SK-MEL-5 (cell line): ENCODE measurements at regions not wholly inside any gene's neighbourhood (a gene's known extent, or its start where the extent isn't known, plus 50 kb on each side); places are given as distances from the start of the nearest gene placed in this dataset.
A peak's percentile ranks its signal among the peaks of the same experiment; 100 is the strongest.
"Not testable (repeated sequence)": the region's sequence is repeated elsewhere in the genome, so short reads cannot be mapped to it uniquely, and the experiment has no call there.

Source experiments
- DNase-seq: peaks from one replicate; pipeline ENCODE4 v3.0.0-alpha.2; 2016; ENCODE audit warnings: low read depth, low spot score
- in situ Hi-C: cut with HindIII; loops from 2 replicates; pipeline ENCODE4 v1.10.0; 2016; ENCODE audit warnings: low sequenced_read_pairs, high pct_unique_total_duplicates, low pct_unique_long_range_greater_than_20kb

- in situ Hi-C loops, result not testable (repeated sequence)
Observed at GRCh38 chr2:111373060-111373459, 252.3 kb downstream of the BCL2L11 start.

DNA sequence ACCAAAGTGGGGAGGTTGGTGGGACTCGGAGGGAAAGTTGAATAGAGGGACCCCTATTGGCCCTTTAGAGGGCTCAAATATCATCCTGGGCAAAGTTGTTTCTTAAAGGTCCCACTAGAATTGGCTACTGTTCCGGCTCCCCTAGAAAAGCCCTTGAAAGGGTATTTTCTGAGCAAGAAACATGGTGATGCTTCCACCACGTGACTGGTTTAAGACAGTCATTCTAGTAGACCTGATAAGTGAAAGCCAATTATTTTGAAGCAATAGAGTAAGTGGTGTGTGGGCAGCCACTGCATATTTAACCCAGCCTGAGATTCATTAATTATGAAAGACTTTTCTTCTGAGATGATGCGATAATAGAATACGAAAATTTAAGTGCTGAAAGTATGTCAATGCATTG lies 253.3 kb downstream of the BCL2L11 start:
- DNase-seq, in situ Hi-C loops: not testable (repeated sequence)

More at GRCh38 chr2:111373060-111373459, 252.3 kb downstream of the BCL2L11 start:
- DNase-seq, result not testable (repeated sequence)

GRCh38 chr2:111374734-111375133 lies 254.0 kb downstream of the BCL2L11 start:
- in situ Hi-C loops, DNase-seq: not testable (repeated sequence)

GRCh38 chr2:111375320-111375883 lies 254.7 kb downstream of the BCL2L11 start:
- in situ Hi-C loops, DNase-seq: not testable (repeated sequence)

DNA sequence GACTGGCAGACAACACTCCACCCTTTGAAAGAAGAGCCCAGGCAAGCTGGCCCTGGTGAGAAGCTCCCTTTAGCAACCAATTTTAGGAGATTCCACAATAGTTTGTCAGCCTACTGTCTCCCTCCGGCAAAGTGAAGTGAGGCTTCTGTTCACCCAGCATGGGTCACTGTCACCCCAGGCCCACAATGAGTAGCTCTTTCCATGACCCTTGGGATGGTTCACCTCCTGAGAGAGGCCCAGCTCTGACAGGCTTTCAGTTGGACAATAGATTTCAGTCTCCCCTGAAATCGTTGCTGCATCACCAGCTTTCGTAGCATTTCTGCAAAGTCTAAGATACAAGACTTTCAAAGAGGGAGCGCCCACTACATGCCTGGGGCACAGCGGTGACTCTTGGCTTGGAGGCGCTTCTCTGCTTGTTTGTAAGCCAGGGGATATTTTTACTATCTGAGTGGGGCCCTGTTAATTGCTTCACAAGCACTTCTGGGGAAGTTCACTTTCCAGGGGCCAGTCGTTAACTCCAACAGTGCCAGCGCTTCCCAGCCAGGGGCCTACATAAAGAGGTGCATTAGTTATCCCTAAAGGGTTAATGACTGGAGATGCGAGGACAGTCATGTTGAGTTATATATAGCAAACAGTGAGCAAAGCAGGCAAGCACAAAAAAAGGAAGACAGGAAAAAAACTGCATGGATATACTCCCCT lies 255.7 kb downstream of the BCL2L11 start:
- DNase-seq, in situ Hi-C loops: not testable (repeated sequence)

- in situ Hi-C loops, result not testable (repeated sequence)
Observed at GRCh38 chr2:111376971-111377352, 256.2 kb downstream of the BCL2L11 start.

DNA sequence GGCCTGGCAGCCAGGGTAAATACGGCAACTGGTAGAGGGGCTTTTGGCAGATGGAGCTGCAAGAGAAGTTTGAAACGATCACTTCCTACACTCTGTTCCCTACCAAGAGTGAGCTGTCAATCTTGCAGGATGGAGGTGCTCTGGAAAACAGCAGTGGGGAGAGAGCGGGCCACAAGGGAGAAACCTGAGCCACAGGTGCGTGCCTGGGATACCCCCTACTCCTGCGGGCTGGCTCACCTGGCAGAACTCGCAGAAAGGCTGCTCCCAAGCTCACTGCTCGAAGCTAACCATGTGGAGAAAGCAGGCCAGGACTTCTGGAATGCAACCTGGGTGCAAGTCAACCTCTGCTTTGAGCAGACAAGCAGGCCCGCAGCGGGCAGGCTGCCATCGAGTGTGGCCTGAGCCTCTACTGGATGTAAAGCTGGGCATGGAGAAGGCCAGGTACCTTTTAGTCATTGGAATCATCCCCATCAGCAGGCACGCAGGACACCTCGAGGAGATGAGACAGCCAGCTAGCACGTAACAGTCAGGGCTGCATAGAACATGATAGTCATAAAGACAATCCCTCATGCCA lies 256.8 kb downstream of the BCL2L11 start:
- DNase-seq, in situ Hi-C loops: not testable (repeated sequence)

More at GRCh38 chr2:111376971-111377352, 256.2 kb downstream of the BCL2L11 start:
- DNase-seq, result peak; percentile 71

DNA sequence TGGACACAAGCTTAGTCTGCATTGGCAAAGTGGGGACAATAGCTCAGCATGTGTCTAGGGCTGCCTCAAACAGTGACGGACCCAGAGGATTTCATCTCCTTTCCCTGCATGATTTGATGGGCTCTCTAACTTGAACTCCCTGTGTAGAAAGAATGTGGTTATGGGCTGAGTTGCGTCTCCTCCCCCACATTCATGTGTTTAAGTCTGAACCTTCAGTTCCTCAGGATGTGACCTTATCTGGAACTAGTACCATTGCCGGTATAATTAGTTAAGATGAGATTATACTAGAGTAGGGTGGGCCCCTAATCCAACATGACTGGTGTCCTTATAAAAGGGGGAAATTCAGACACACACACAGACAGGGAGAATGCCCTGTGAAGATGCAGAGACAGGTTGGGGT lies 257.6 kb downstream of the BCL2L11 start:
- in situ Hi-C loops, DNase-seq: not testable (repeated sequence)

GRCh38 chr2:111380733-111381439 lies 260.2 kb downstream of the BCL2L11 start:
- in situ Hi-C loops, DNase-seq: not testable (repeated sequence)

DNA sequence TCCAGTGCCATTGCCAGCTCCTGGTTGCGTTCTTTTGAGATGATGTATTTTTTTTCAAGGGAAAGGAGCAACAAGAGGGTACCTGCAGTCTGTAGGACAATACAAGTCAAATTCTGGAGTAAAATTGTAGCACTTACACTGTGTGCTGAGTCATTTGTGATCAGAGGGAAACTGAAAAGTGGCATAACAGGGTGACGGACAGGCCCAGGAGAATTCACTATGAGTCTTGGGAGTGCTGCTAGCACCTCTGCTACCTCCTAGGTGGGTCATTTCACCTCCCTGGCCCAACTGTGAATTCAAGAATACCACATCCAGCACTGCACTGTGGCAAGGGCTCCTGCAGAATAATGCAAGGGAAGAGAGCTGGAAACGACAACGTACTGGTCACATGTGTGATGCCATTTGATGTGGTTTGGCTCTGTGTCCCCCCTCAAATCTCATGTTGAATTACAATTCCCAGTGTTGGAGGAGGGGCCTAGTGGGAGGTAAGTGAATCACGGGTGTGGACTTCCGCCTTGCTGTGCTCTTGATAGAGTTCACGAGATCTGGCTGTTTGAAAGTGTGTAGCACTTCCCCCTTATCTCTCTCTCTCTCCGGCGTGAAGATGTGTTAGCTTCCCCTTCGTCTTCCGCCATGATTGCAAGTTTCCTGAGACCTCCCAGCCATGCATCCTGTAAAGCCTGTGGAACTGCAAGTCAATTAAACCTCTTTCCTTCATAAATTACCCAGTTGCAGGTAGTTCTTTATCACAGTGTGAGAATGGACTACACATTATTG lies 261.0 kb downstream of the BCL2L11 start:
- DNase-seq, in situ Hi-C loops: not testable (repeated sequence)

DNA sequence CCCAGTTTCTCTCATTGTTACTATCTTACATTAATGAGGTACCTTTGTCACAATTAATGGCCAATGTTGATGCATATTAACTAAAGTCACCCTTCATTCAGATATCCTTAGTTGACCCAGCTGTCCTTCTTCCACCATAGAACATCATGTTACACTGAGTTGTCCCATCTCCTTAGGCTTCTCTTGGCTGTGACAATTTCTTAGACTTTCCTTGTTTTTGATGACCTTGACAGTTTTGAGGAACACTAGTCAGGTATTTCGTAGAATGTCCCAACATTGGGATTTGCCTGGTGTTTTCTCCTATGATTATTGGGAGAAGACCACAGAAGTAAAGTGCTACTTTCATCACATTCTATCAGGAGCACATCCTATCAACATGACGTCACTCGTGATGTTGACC lies 261.8 kb downstream of the BCL2L11 start:
- in situ Hi-C loops, result not testable (repeated sequence)

GRCh38 chr2:111383311-111383710 lies 262.6 kb downstream of the BCL2L11 start:
- DNase-seq, in situ Hi-C loops: not testable (repeated sequence)

More for the DNA sequence above, 261.8 kb downstream of the BCL2L11 start:
- not testable (repeated sequence) for DNase-seq

GRCh38 chr2:111385226-111385957 lies 264.7 kb downstream of the BCL2L11 start:
- DNase-seq, in situ Hi-C loops: not testable (repeated sequence)

DNA sequence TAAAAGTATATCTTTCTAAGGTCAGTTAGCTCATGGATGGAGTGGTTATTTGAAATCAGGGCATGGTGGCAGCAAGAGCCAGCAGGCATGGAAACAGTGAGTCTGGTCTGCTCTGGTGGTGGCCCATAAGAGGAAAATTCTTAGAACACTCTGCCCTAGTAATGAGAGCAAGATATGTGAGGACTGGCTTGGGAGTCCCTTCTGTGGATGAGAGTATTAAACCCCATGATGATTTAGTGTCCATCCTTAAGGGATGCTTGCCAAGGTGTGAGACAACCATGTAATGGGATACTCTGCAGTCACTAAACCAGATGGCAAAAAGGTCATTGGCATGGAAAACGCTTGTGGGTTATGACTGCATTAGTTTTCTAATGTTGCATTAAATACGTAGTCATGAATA lies 269.9 kb downstream of the BCL2L11 start:
- DNase-seq, in situ Hi-C loops: not testable (repeated sequence)

GRCh38 chr2:111395350-111396128 lies 274.8 kb downstream of the BCL2L11 start:
- in situ Hi-C loops, DNase-seq: not testable (repeated sequence)

- in situ Hi-C loops, DNase-seq: not testable (repeated sequence)
Observed at GRCh38 chr2:111400598-111401253, 280.0 kb downstream of the BCL2L11 start.
